ENCODE measurements at regions not wholly inside any gene's neighbourhood (a gene's known extent, or its start where the extent isn't known, plus 50 kb on each side); places are given as distances from the start of the nearest gene placed in this dataset.

DNA sequence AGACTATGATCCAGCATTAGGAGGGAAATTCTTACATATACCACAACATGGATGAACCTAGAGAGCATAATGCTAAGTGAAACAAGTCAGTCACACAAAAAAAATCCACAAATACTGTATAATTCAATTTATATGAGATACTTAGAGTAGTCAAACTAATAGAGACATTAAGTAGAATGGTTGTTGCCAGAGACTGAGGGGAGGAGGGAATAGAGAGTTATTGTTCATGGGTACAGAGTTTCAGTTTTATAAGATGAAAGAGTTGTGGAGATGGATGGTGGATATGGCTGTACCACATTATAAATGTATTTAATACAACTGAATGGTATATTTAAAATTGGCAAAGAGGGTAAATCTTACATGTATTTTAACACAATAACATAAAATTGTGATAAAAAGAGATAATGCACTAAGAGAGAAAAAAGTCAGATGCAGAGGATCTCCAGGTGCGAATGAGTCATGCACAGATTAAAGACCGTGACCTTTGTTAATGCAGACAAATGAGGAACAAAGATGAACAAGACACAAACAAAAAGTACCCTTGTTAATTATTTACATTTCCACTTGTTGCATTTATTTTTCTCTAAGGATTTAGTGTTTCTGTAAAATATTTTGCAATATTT lies 541.7 kb upstream of the MEX3C start:
- Histone ChIP-seq H3K9me2 (replicated peaks; ENCODE audit: control insufficient read depth, low read length) (no peaks in the 10 kb centered on the region), H3K4me2 (ENCODE audit: low read length) (no peak overlapping the region), H3K4me3 (ENCODE audit: low read length) (no peak overlapping the region), H3K9me3 (ENCODE audit: control insufficient read depth, insufficient read depth, low read length) (no peaks in the 10 kb centered on the region; the same call in 1 of the 2 replicates), H3K4me1 (ENCODE audit: control insufficient read depth, low read length) (no peaks in the 10 kb centered on the region), H3K36me3 (ENCODE audit: control insufficient read depth, low read length) (no peaks in the 10 kb centered on the region), H3F3A (ENCODE audit: control insufficient read depth, insufficient read depth) (no peaks in the 10 kb centered on the region), H3K27me3 (ENCODE audit: control insufficient read depth, low read length) (no peaks in the 10 kb centered on the region), H3K79me2 (ENCODE audit: control insufficient read depth, low read length) (no peaks in the 10 kb centered on the region), H3K27ac (ENCODE audit: low read depth, low read length) (0 out of 2 replicates have a peak overlapping the region, but pooled peaks have one; percentile 5), H4K20me1 (ENCODE audit: control insufficient read depth, insufficient read depth, low read depth, low read length) (no peaks in the 10 kb centered on the region)
- TF ChIP-seq EZH2phosphoT487 (IDR thresholded peaks at IDR 0.05; ENCODE audit: borderline replicate concordance, low read length) = no peak
- TF ChIP-seq, protein P1, sequence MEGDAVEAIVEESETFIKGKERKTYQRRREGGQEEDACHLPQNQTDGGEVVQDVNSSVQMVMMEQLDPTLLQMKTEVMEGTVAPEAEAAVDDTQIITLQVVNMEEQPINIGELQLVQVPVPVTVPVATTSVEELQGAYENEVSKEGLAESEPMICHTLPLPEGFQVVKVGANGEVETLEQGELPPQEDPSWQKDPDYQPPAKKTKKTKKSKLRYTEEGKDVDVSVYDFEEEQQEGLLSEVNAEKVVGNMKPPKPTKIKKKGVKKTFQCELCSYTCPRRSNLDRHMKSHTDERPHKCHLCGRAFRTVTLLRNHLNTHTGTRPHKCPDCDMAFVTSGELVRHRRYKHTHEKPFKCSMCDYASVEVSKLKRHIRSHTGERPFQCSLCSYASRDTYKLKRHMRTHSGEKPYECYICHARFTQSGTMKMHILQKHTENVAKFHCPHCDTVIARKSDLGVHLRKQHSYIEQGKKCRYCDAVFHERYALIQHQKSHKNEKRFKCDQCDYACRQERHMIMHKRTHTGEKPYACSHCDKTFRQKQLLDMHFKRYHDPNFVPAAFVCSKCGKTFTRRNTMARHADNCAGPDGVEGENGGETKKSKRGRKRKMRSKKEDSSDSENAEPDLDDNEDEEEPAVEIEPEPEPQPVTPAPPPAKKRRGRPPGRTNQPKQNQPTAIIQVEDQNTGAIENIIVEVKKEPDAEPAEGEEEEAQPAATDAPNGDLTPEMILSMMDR (IDR thresholded peaks at IDR 0.05; ENCODE audit: low read depth, low read length, poor library complexity, severe bottlenecking) = no peak

DNA sequence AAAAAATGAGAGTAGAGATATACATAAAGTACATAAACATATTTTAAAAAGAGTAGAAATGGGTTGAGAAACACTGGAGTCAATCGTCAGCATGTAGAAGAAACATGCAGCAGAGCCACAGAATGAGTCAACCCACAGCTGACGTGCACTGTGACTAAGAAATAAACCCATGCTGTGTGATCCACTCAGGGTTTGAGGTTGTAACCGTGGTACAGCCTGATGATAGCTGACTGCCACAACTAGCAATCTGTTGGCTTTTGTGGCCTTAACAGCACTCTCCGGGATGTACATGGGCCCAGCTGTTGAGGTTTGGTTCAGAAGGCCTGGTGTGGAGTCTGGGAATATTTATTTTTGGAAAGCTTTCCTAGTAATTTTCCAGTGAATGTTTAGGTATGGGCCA lies 554.4 kb upstream of the MEX3C start:
- Histone ChIP-seq H3K27ac (ENCODE audit: low read depth, low read length) (no peak overlapping the region), H3K9me2 (replicated peaks; ENCODE audit: control insufficient read depth, low read length) (no peaks in the 10 kb centered on the region; the same call in 1 of the 2 replicates), H3K36me3 (ENCODE audit: control insufficient read depth, low read length) (no peaks in the 10 kb centered on the region), H3K9me3 (ENCODE audit: control insufficient read depth, insufficient read depth, low read length) (no peaks in the 10 kb centered on the region), H3K4me2 (ENCODE audit: low read length) (no peak overlapping the region), H4K20me1 (ENCODE audit: control insufficient read depth, insufficient read depth, low read depth, low read length) (no peaks in the 10 kb centered on the region), H3K4me1 (ENCODE audit: control insufficient read depth, low read length) (no peaks in the 10 kb centered on the region), H3K79me2 (ENCODE audit: control insufficient read depth, low read length) (no peaks in the 10 kb centered on the region), H3K27me3 (ENCODE audit: control insufficient read depth, low read length) (no peaks in the 10 kb centered on the region), H3F3A (ENCODE audit: control insufficient read depth, insufficient read depth) (no peaks in the 10 kb centered on the region), H3K4me3 (ENCODE audit: low read length) (no peak overlapping the region)
- no peak for TF ChIP-seq EZH2phosphoT487 (IDR thresholded peaks at IDR 0.05; ENCODE audit: borderline replicate concordance, low read length)
- TF ChIP-seq, protein P1 (IDR thresholded peaks at IDR 0.05; ENCODE audit: low read depth, low read length, poor library complexity, severe bottlenecking) = no peak

DNA sequence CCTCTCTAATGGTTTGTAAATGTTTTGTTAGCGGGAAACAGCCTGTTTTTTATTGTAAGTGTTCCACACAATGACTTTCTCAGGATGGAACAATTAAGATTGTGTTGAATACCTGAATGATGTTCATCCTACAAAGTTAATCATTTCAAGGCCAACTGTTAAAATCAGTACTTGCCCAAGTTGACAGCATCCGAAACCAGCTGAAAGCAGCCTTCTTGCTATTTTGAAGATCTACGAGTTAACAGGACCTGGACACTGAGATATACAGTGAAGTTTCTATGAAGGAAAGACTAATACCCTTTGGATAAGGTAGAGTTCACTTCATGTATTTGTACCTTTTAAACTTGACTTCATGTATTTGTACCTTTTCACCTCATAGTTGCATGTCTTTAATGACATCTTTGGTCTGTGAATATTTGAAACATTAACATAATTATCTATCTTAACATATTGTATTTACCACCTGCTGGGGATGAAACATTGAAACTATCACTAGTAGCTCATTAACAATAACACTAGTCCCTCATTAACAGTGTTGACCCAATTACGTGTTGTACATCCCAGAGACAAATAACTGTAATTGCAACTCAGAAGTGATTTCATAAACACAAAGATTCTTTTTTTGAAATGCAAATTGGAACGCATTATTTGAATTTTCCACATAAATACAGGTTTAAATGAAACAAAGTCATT lies 556.0 kb upstream of the MEX3C start:
- Histone ChIP-seq H3K9me3 (ENCODE audit: control insufficient read depth, insufficient read depth, low read length) (no peaks in the 10 kb centered on the region), H3K27me3 (ENCODE audit: control insufficient read depth, low read length) (no peaks in the 10 kb centered on the region), H3K9me2 (replicated peaks; ENCODE audit: control insufficient read depth, low read length) (no peaks in the 10 kb centered on the region; the same call in 1 of the 2 replicates), H4K20me1 (ENCODE audit: control insufficient read depth, insufficient read depth, low read depth, low read length) (no peaks in the 10 kb centered on the region), H3K4me1 (ENCODE audit: control insufficient read depth, low read length) (no peaks in the 10 kb centered on the region), H3K79me2 (ENCODE audit: control insufficient read depth, low read length) (no peaks in the 10 kb centered on the region), H3K27ac (ENCODE audit: low read depth, low read length) (no peak overlapping the region), H3K4me3 (ENCODE audit: low read length) (no peak overlapping the region), H3K4me2 (ENCODE audit: low read length) (no peak overlapping the region), H3F3A (ENCODE audit: control insufficient read depth, insufficient read depth) (no peaks in the 10 kb centered on the region), H3K36me3 (ENCODE audit: control insufficient read depth, low read length) (no peaks in the 10 kb centered on the region)
- no peak for TF ChIP-seq EZH2phosphoT487 (IDR thresholded peaks at IDR 0.05; ENCODE audit: borderline replicate concordance, low read length)
- TF ChIP-seq, protein P1 (IDR thresholded peaks at IDR 0.05; ENCODE audit: low read depth, low read length, poor library complexity, severe bottlenecking) = no peak

Measured in DOHH2 (cell line).